ENCODE measurements at regions not wholly inside any gene's neighbourhood (a gene's known extent, or its start where the extent isn't known, plus 50 kb on each side); places are given as distances from the start of the nearest gene placed in this dataset.

- Histone ChIP-seq H3K4me3 (no peak overlapping the region), H3K27me3 (no peaks in the 10 kb centered on the region), H3K36me3 (no peaks in the 10 kb centered on the region), H3K9me3 (no peaks in the 10 kb centered on the region), H3K27ac (peak overlapping the region in 2 of 4 donors; percentile 43 to 48), H3K4me1 (peaks cover 0 to 13% (median 0%) of the 10 kb centered on the region in 4 donors)
- 43 to 55% methylated on average over 2 to 6 of the region's 6 CpGs for WGBS, 2 donors (ENCODE audit: low coverage in 1 of 2)
- intact Hi-C loops (cut with DNase I; ENCODE audit: low total_unique reads): no loop called here
- DNase-seq: no peak
- in situ Hi-C loops (cut with MboI; ENCODE audit: low pct_ligation_motif_present in 1 of 4, low pct_unique_long_range_greater_than_20kb in 1 of 4, low sequenced_read_pairs in 3 of 4): no loop called here
- TF ChIP-seq POLR2A (IDR thresholded peaks at IDR 0.05): no peak
- no peak for TF ChIP-seq POLR2AphosphoS5 (IDR thresholded peaks at IDR 0.05)
- TF ChIP-seq CTCF (IDR thresholded peaks at IDR 0.05): no peak
- no peak for TF ChIP-seq EP300 (IDR thresholded peaks at IDR 0.05; ENCODE audit: low read depth)
Observed at GRCh38 chr10:33489501-33490176, 155.2 kb upstream of the NRP1 start.

- H3K36me3 ChIP-seq: no peaks in the 10 kb centered on the region
- intact Hi-C loops (cut with DNase I; ENCODE audit: low total_unique reads) (no loop called here), in situ Hi-C loops (cut with MboI; ENCODE audit: low pct_ligation_motif_present in 1 of 4, low pct_unique_long_range_greater_than_20kb in 1 of 4, low sequenced_read_pairs in 3 of 4) (no loop called here)
- no peaks in the 10 kb centered on the region for H3K27me3 ChIP-seq
- WGBS, 2 donors (ENCODE audit: low coverage in 1 of 2): 32 to 40% methylated on average over 4 of the region's 4 CpGs
- H3K4me1 ChIP-seq: peaks cover 0 to 6% (median 0%) of the 10 kb centered on the region in 4 donors
- H3K27ac ChIP-seq: peak overlapping the region in 2 of 4 donors; percentile 16 to 48
- no peak overlapping the region for H3K4me3 ChIP-seq
- no peak for TF ChIP-seq CTCF (IDR thresholded peaks at IDR 0.05)
- TF ChIP-seq POLR2AphosphoS5 (IDR thresholded peaks at IDR 0.05): no peak
- no peak for TF ChIP-seq POLR2A (IDR thresholded peaks at IDR 0.05)
- TF ChIP-seq EP300 (IDR thresholded peaks at IDR 0.05; ENCODE audit: low read depth): no peak
- no peaks in the 10 kb centered on the region for H3K9me3 ChIP-seq
- DNase-seq: no peak
Observed at GRCh38 chr10:33487014-33487776, 152.7 kb upstream of the NRP1 start.

GRCh38 chr10:33485276-33485675 is 150.8 kb upstream of the NRP1 start:
- DNase-seq: no peak
- no peak for TF ChIP-seq POLR2AphosphoS5 (IDR thresholded peaks at IDR 0.05)
- Histone ChIP-seq H3K4me3 (no peak overlapping the region), H3K27ac (no peak overlapping the region), H3K36me3 (no peaks in the 10 kb centered on the region), H3K4me1 (peaks cover 0 to 6% (median 0%) of the 10 kb centered on the region in 4 donors), H3K27me3 (no peaks in the 10 kb centered on the region), H3K9me3 (no peaks in the 10 kb centered on the region)
- WGBS, 2 donors (ENCODE audit: low coverage in 1 of 2): 70 to 83% methylated on average over 2 to 3 of the region's 3 CpGs
- in situ Hi-C loops (cut with MboI; ENCODE audit: low pct_ligation_motif_present in 1 of 4, low pct_unique_long_range_greater_than_20kb in 1 of 4, low sequenced_read_pairs in 3 of 4): no loop called here
- intact Hi-C loops (cut with DNase I; ENCODE audit: low total_unique reads): no loop called here

GRCh38 chr10:33484787-33485186 is 150.3 kb upstream of the NRP1 start:
- TF ChIP-seq POLR2A (IDR thresholded peaks at IDR 0.05) (no peak), POLR2AphosphoS5 (IDR thresholded peaks at IDR 0.05) (no peak), EP300 (IDR thresholded peaks at IDR 0.05; ENCODE audit: low read depth) (no peak), CTCF (IDR thresholded peaks at IDR 0.05) (no peak)
- DNase-seq: no peak
- 50 to 54% methylated on average over 2 of the region's 2 CpGs for WGBS, 2 donors (ENCODE audit: low coverage in 1 of 2)
- Histone ChIP-seq H3K4me1 (peaks cover 0 to 6% (median 0%) of the 10 kb centered on the region in 4 donors), H3K27ac (no peak overlapping the region), H3K9me3 (no peaks in the 10 kb centered on the region), H3K4me3 (no peak overlapping the region), H3K27me3 (no peaks in the 10 kb centered on the region), H3K36me3 (no peaks in the 10 kb centered on the region)
- in situ Hi-C loops (cut with MboI; ENCODE audit: low pct_ligation_motif_present in 1 of 4, low pct_unique_long_range_greater_than_20kb in 1 of 4, low sequenced_read_pairs in 3 of 4): no loop called here
- intact Hi-C loops (cut with DNase I; ENCODE audit: low total_unique reads): no loop called here
